ENCODE measurements at regions not wholly inside any gene's neighbourhood (a gene's known extent, or its start where the extent isn't known, plus 50 kb on each side); places are given as distances from the start of the nearest gene placed in this dataset.

DNA sequence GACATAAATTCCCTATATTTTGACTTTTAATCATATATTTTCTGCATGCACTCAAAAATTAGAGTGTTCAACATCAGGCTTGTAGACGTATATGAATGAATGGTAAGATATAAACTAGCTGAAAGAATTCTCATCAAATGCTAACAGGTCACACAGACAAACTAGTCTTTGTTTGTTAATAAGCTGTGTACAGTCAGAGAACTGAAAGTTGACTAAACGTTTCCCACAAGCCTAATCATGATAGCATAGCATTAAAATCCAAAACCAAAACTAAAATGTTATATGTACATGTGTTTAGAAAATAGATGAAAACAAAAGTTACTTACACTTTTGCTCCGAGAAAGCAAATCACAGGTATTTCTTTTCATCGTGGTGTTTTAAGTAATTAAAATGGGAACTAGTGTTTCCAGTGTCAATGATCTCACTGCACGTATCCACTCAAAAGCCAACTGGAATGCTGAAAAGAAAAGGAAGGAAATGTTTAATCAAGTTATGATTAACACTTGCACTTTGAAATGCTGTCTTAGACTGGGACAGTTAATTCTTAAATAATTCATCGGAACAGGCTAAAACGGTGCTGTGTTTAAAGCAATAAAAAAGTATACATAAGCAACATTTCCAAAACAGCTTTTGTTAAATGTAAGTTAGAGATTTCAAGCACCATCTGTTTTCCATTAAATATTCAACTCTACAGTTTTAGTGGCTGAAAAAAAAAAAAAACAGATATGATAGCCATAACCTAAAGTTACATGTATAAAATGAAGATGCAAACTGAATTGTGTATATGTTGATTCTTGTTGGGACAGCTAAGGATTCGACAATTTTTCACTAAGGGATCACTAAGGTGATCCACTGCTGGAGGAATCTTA lies 291.9 kb upstream of the PDE4D start:
- no peaks in the 10 kb centered on the region for H3K9me3 ChIP-seq (ENCODE audit: control insufficient read depth, insufficient read depth, low read length)
- no peak overlapping the region for H3K14ac ChIP-seq (replicated peaks; ENCODE audit: low read depth, low read length)
- no peaks in the 10 kb centered on the region for H3K4me1 ChIP-seq (ENCODE audit: control insufficient read depth, insufficient read depth, low read length)
- H2AK5ac ChIP-seq (ENCODE audit: low read depth, low read length): no peak overlapping the region
- no peak overlapping the region for H2BK5ac ChIP-seq (ENCODE audit: low read depth, low read length, poor library complexity, severe bottlenecking)
- H2BK120ac ChIP-seq (ENCODE audit: low read depth, low read length): no peak overlapping the region
- H3K36me3 ChIP-seq (ENCODE audit: control insufficient read depth, insufficient read depth, low read length): no peaks in the 10 kb centered on the region
- H3K9ac ChIP-seq (ENCODE audit: low read depth, low read length): no peak overlapping the region
- H3K4ac ChIP-seq (ENCODE audit: low read depth, low read length): no peak overlapping the region
- H3K27ac ChIP-seq (ENCODE audit: insufficient read depth, low read length): no peak overlapping the region
- DNase-seq: no peak
- H3K27me3 ChIP-seq (ENCODE audit: control insufficient read depth, insufficient read depth, low read length): no peaks in the 10 kb centered on the region
- no peaks in the 10 kb centered on the region for H3K79me1 ChIP-seq (ENCODE audit: low read depth in 1 of 2, low read length in 2 of 2)
- H3K18ac ChIP-seq (ENCODE audit: low read depth, low read length): no peak overlapping the region
- no peak overlapping the region for H2BK15ac ChIP-seq (ENCODE audit: low read depth, low read length)
- no CpG with 5 or more reads among the region's 8 CpGs for WGBS, 2 experiments (ENCODE audit: extremely low coverage in 2 of 2, insufficient read length in 1 of 2)
- intact Hi-C loops (cut with micrococcal nuclease) (no loop called here), in situ Hi-C loops (cut with MboI; ENCODE audit: low sequenced_read_pairs) (no loop called here), dilution Hi-C loops (cut with HindIII; ENCODE audit: low sequenced_read_pairs, unreplicated experiment) (no loop called here)
- H4K5ac ChIP-seq (ENCODE audit: low read depth, low read length): no peak overlapping the region
- no peaks in the 10 kb centered on the region for H4K20me1 ChIP-seq (ENCODE audit: insufficient read depth, low read length)
- no peak overlapping the region for H3K23ac ChIP-seq (ENCODE audit: low read depth, low read length)
- ATAC-seq (ENCODE audit: low read depth): no peak
- H3K9me1 ChIP-seq (ENCODE audit: insufficient read depth, low read length): no peaks in the 10 kb centered on the region
- no TSS peak for BruUV-seq (replicated peaks)
- no peak overlapping the region for H2AK9ac ChIP-seq (replicated peaks; ENCODE audit: low read depth, low read length, poor library complexity)
- no peak overlapping the region for H3K4me3 ChIP-seq (ENCODE audit: insufficient read depth, low read depth, low read length)
- no peak overlapping the region for H2AFZ ChIP-seq (replicated peaks; ENCODE audit: low read length, poor library complexity)
- POLR2A ChIA-PET (ENCODE audit: unreplicated experiment): no interaction called here
- H2BK20ac ChIP-seq (ENCODE audit: low read depth, low read length): no peak overlapping the region
- CTCF ChIA-PET: interaction anchor here (0.6 kb wide), 1 partner anchor 20 kb away, joined by 3 read pairs; no protein-coding TSS in a partner anchor
- TF ChIP-seq CHD1 (IDR thresholded peaks at IDR 0.05; ENCODE audit: low read depth, low read length) (no peak), NFE2L2 (IDR thresholded peaks at IDR 0.05; ENCODE audit: low read depth, low read length) (no peak), SMC3 (IDR thresholded peaks at IDR 0.05; ENCODE audit: low read depth, low read length) (no peak), MAZ (IDR thresholded peaks at IDR 0.05; ENCODE audit: borderline replicate concordance, low read depth, low read length) (no peak), POLR2A (IDR thresholded peaks at IDR 0.05; ENCODE audit: low read depth, low read length) (no peak), RCOR1 (IDR thresholded peaks at IDR 0.05; ENCODE audit: insufficient replicate concordance, low read length) (no peak), MAFK (IDR thresholded peaks at IDR 0.05; ENCODE audit: low read depth, low read length) (no peak)
- no peak overlapping the region for H4K8ac ChIP-seq (ENCODE audit: low read depth in 2 of 2, low read length in 2 of 2)
- H3K56ac ChIP-seq (ENCODE audit: extremely low read depth, insufficient read depth, low read length): no peak overlapping the region
- no peak overlapping the region for H4K91ac ChIP-seq (ENCODE audit: insufficient read depth, low read depth, low read length)
- H3K4me2 ChIP-seq (ENCODE audit: low read depth, low read length): no peak overlapping the region
